ENCODE measurements at regions not wholly inside any gene's neighbourhood (a gene's known extent, or its start where the extent isn't known, plus 50 kb on each side); places are given as distances from the start of the nearest gene placed in this dataset.

GRCh38 chr5:147065071-147065470, 169.8 kb upstream of the STK32A start:
- no peak for TF ChIP-seq POLR2A (IDR thresholded peaks at IDR 0.05; ENCODE audit: low read depth, low read length)
- TF ChIP-seq PAX5 (IDR thresholded peaks at IDR 0.05; ENCODE audit: insufficient read depth, low read length, severe bottlenecking) = no peak
- no peak for TF ChIP-seq TAF1 (IDR thresholded peaks at IDR 0.05; ENCODE audit: low read depth, low read length)
- TF ChIP-seq POU2F2 (IDR thresholded peaks at IDR 0.05; ENCODE audit: low read depth, low read length) = no peak
- no peak for TF ChIP-seq POLR2AphosphoS5 (IDR thresholded peaks at IDR 0.05; ENCODE audit: low read depth, low read length)
- no peak for TF ChIP-seq SPI1 (IDR thresholded peaks at IDR 0.05; ENCODE audit: low read depth, low read length)
- FAIRE-seq (no peak), DNase-seq (ENCODE audit: insufficient read length, low spot score) (no peak)

- FAIRE-seq (no peak), DNase-seq (ENCODE audit: insufficient read length, low spot score) (no peak)
- TF ChIP-seq TAF1 (IDR thresholded peaks at IDR 0.05; ENCODE audit: low read depth, low read length) = no peak
- no peak for TF ChIP-seq POLR2A (IDR thresholded peaks at IDR 0.05; ENCODE audit: low read depth, low read length)
- TF ChIP-seq POLR2AphosphoS5 (IDR thresholded peaks at IDR 0.05; ENCODE audit: low read depth, low read length) = no peak
- TF ChIP-seq POU2F2 (IDR thresholded peaks at IDR 0.05; ENCODE audit: low read depth, low read length) = no peak
- TF ChIP-seq SPI1 (IDR thresholded peaks at IDR 0.05; ENCODE audit: low read depth, low read length) = no peak
- no peak for TF ChIP-seq PAX5 (IDR thresholded peaks at IDR 0.05; ENCODE audit: insufficient read depth, low read length, severe bottlenecking)
These were observed 165.8 kb upstream of the STK32A start for GRCh38 chr5:147068998-147069397.

GRCh38 chr5:147072622-147073021, 162.2 kb upstream of the STK32A start:
- FAIRE-seq (no peak), DNase-seq (ENCODE audit: insufficient read length, low spot score) (no peak)
- TF ChIP-seq POU2F2 (IDR thresholded peaks at IDR 0.05; ENCODE audit: low read depth, low read length) (no peak), POLR2A (IDR thresholded peaks at IDR 0.05; ENCODE audit: low read depth, low read length) (no peak), PAX5 (IDR thresholded peaks at IDR 0.05; ENCODE audit: insufficient read depth, low read length, severe bottlenecking) (no peak), SPI1 (IDR thresholded peaks at IDR 0.05; ENCODE audit: low read depth, low read length) (no peak), TAF1 (IDR thresholded peaks at IDR 0.05; ENCODE audit: low read depth, low read length) (no peak)

GRCh38 chr5:147073098-147073497, 161.7 kb upstream of the STK32A start:
- no peak for FAIRE-seq
- TF ChIP-seq POU2F2 (IDR thresholded peaks at IDR 0.05; ENCODE audit: low read depth, low read length) (no peak), TAF1 (IDR thresholded peaks at IDR 0.05; ENCODE audit: low read depth, low read length) (no peak), POLR2AphosphoS5 (IDR thresholded peaks at IDR 0.05; ENCODE audit: low read depth, low read length) (no peak), SPI1 (IDR thresholded peaks at IDR 0.05; ENCODE audit: low read depth, low read length) (no peak), PAX5 (IDR thresholded peaks at IDR 0.05; ENCODE audit: insufficient read depth, low read length, severe bottlenecking) (no peak), POLR2A (IDR thresholded peaks at IDR 0.05; ENCODE audit: low read depth, low read length) (no peak)
- no peak for DNase-seq (ENCODE audit: insufficient read length, low spot score)

GRCh38 chr5:147075187-147075586, 159.6 kb upstream of the STK32A start:
- DNase-seq (ENCODE audit: insufficient read length, low spot score) (no peak), FAIRE-seq (no peak)
- no peak for TF ChIP-seq POU2F2 (IDR thresholded peaks at IDR 0.05; ENCODE audit: low read depth, low read length)
- no peak for TF ChIP-seq TAF1 (IDR thresholded peaks at IDR 0.05; ENCODE audit: low read depth, low read length)
- no peak for TF ChIP-seq SPI1 (IDR thresholded peaks at IDR 0.05; ENCODE audit: low read depth, low read length)
- no peak for TF ChIP-seq POLR2AphosphoS5 (IDR thresholded peaks at IDR 0.05; ENCODE audit: low read depth, low read length)
- no peak for TF ChIP-seq PAX5 (IDR thresholded peaks at IDR 0.05; ENCODE audit: insufficient read depth, low read length, severe bottlenecking)
- TF ChIP-seq POLR2A (IDR thresholded peaks at IDR 0.05; ENCODE audit: low read depth, low read length) = no peak

GRCh38 chr5:147080391-147080790, 154.4 kb upstream of the STK32A start:
- TF ChIP-seq POLR2A (IDR thresholded peaks at IDR 0.05; ENCODE audit: low read depth, low read length) (no peak), TAF1 (IDR thresholded peaks at IDR 0.05; ENCODE audit: low read depth, low read length) (no peak), SPI1 (IDR thresholded peaks at IDR 0.05; ENCODE audit: low read depth, low read length) (no peak), PAX5 (IDR thresholded peaks at IDR 0.05; ENCODE audit: insufficient read depth, low read length, severe bottlenecking) (no peak), POU2F2 (IDR thresholded peaks at IDR 0.05; ENCODE audit: low read depth, low read length) (no peak), POLR2AphosphoS5 (IDR thresholded peaks at IDR 0.05; ENCODE audit: low read depth, low read length) (no peak)
- DNase-seq (ENCODE audit: insufficient read length, low spot score) (no peak), FAIRE-seq (no peak)

GRCh38 chr5:147081311-147081764, 153.5 kb upstream of the STK32A start:
- no peak for TF ChIP-seq SPI1 (IDR thresholded peaks at IDR 0.05; ENCODE audit: low read depth, low read length)
- no peak for TF ChIP-seq POLR2A (IDR thresholded peaks at IDR 0.05; ENCODE audit: low read depth, low read length)
- TF ChIP-seq TAF1 (IDR thresholded peaks at IDR 0.05; ENCODE audit: low read depth, low read length) = no peak
- TF ChIP-seq POLR2AphosphoS5 (IDR thresholded peaks at IDR 0.05; ENCODE audit: low read depth, low read length) = no peak
- no peak for TF ChIP-seq PAX5 (IDR thresholded peaks at IDR 0.05; ENCODE audit: insufficient read depth, low read length, severe bottlenecking)
- TF ChIP-seq POU2F2 (IDR thresholded peaks at IDR 0.05; ENCODE audit: low read depth, low read length) = no peak
- DNase-seq (ENCODE audit: insufficient read length, low spot score) (no peak), FAIRE-seq (no peak)

- TF ChIP-seq POLR2AphosphoS5 (IDR thresholded peaks at IDR 0.05; ENCODE audit: low read depth, low read length) (no peak), POLR2A (IDR thresholded peaks at IDR 0.05; ENCODE audit: low read depth, low read length) (no peak), TAF1 (IDR thresholded peaks at IDR 0.05; ENCODE audit: low read depth, low read length) (no peak), POU2F2 (IDR thresholded peaks at IDR 0.05; ENCODE audit: low read depth, low read length) (no peak), PAX5 (IDR thresholded peaks at IDR 0.05; ENCODE audit: insufficient read depth, low read length, severe bottlenecking) (no peak), SPI1 (IDR thresholded peaks at IDR 0.05; ENCODE audit: low read depth, low read length) (no peak)
- no peak for FAIRE-seq
- no peak for DNase-seq (ENCODE audit: insufficient read length, low spot score)
These were observed 150.1 kb upstream of the STK32A start for GRCh38 chr5:147084702-147085101.

- DNase-seq (ENCODE audit: insufficient read length, low spot score) = no peak
- FAIRE-seq = no peak
- no peak for TF ChIP-seq POLR2AphosphoS5 (IDR thresholded peaks at IDR 0.05; ENCODE audit: low read depth, low read length)
- TF ChIP-seq POU2F2 (IDR thresholded peaks at IDR 0.05; ENCODE audit: low read depth, low read length) = no peak
- TF ChIP-seq TAF1 (IDR thresholded peaks at IDR 0.05; ENCODE audit: low read depth, low read length) = no peak
- no peak for TF ChIP-seq PAX5 (IDR thresholded peaks at IDR 0.05; ENCODE audit: insufficient read depth, low read length, severe bottlenecking)
- no peak for TF ChIP-seq SPI1 (IDR thresholded peaks at IDR 0.05; ENCODE audit: low read depth, low read length)
- no peak for TF ChIP-seq POLR2A (IDR thresholded peaks at IDR 0.05; ENCODE audit: low read depth, low read length)
These were observed 149.4 kb upstream of the STK32A start for GRCh38 chr5:147085409-147085808.

- TF ChIP-seq POU2F2 (IDR thresholded peaks at IDR 0.05; ENCODE audit: low read depth, low read length) (no peak), POLR2A (IDR thresholded peaks at IDR 0.05; ENCODE audit: low read depth, low read length) (no peak), PAX5 (IDR thresholded peaks at IDR 0.05; ENCODE audit: insufficient read depth, low read length, severe bottlenecking) (no peak), TAF1 (IDR thresholded peaks at IDR 0.05; ENCODE audit: low read depth, low read length) (no peak), POLR2AphosphoS5 (IDR thresholded peaks at IDR 0.05; ENCODE audit: low read depth, low read length) (no peak), SPI1 (IDR thresholded peaks at IDR 0.05; ENCODE audit: low read depth, low read length) (no peak)
- FAIRE-seq (no peak), DNase-seq (ENCODE audit: insufficient read length, low spot score) (no peak)
These were observed 142.8 kb upstream of the STK32A start for GRCh38 chr5:147092044-147092443.

All from GM12891 (cell line).